GM23338 (cell line): ENCODE measurements at regions not wholly inside any gene's neighbourhood (a gene's known extent, or its start where the extent isn't known, plus 50 kb on each side); places are given as distances from the start of the nearest gene placed in this dataset.

Source experiments
- ATAC-seq: fragments of 200-7000 bp; cut with Tn5 transposase; 3 replicates; pipeline ENCODE4 v1.9.1; 2020
- DNase-seq: peaks from one replicate; pipeline ENCODE4 v3.0.0-alpha.2; 2015; ENCODE audit warnings: low spot score
- H2AFZ ChIP-seq: fragments of 200-600 bp; sonication (generic); 2 replicates; pipeline ENCODE4 v1.8.0; 2016; ENCODE audit warnings: antibody characterized with exemption, mild to moderate bottlenecking, moderate library complexity
- H3F3A ChIP-seq: fragments of 200-600 bp; sonication (generic); replicated peaks from 2 replicates; pipeline ENCODE4 v1.8.0; 2017; ENCODE audit warnings: antibody characterized with exemption, mixed run types, low read depth
- H3K27ac ChIP-seq: fragments of 200-600 bp; sonication (generic); 2 replicates; pipeline ENCODE4 v1.6.1; 2016; ENCODE audit warnings: low read depth
- H3K27me3 ChIP-seq: fragments of 200-600 bp; sonication (generic); 2 replicates; pipeline ENCODE4 v1.8.0; 2016; ENCODE audit warnings: mild to moderate bottlenecking, mixed run types, moderate library complexity; ENCODE audit not compliant: insufficient read depth
- H3K36me3 ChIP-seq: fragments of 200-600 bp; sonication (generic); 2 replicates; pipeline ENCODE4 v1.8.0; 2016; ENCODE audit warnings: mild to moderate bottlenecking; ENCODE audit not compliant: insufficient read depth
- H3K4me1 ChIP-seq: fragments of 200-600 bp; sonication (generic); 2 replicates; pipeline ENCODE4 v1.8.0; 2016; ENCODE audit warnings: mild to moderate bottlenecking, moderate library complexity; ENCODE audit not compliant: insufficient read depth
- H3K4me2 ChIP-seq: fragments of 200-600 bp; sonication (generic); 2 replicates; pipeline ENCODE4 v1.7.1; 2017; ENCODE audit warnings: mixed run types
- H3K4me3 ChIP-seq: fragments of 200-600 bp; sonication (generic); 2 replicates; pipeline ENCODE4 v1.6.1; 2016; ENCODE audit warnings: mixed run types
- H3K79me2 ChIP-seq: fragments of 200-600 bp; sonication (generic); replicated peaks from 2 replicates; pipeline ENCODE4 v1.8.0; 2017; ENCODE audit warnings: mild to moderate bottlenecking; ENCODE audit not compliant: insufficient read depth
- H3K9me2 ChIP-seq: fragments of 200-600 bp; sonication (generic); 2 replicates; pipeline ENCODE4 v1.8.0; 2017; ENCODE audit not compliant: insufficient read depth
- H4K20me1 ChIP-seq: fragments of 200-600 bp; sonication (generic); replicated peaks from 2 replicates; pipeline ENCODE4 v1.8.0; 2017; ENCODE audit warnings: mild to moderate bottlenecking; ENCODE audit not compliant: insufficient read depth
- H3K27ac Mint-ChIP-seq: 2 replicates; pipeline ENCODE4 v1.8.0; 2020; ENCODE audit warnings: inconsistent platforms, mild to moderate bottlenecking, moderate library complexity, mixed read lengths
- H3K27me3 Mint-ChIP-seq: 3 replicates; pipeline ENCODE4 v1.8.0; 2022; ENCODE audit warnings: low read depth, mild to moderate bottlenecking, moderate library complexity, mixed read lengths, inconsistent platforms; ENCODE audit not compliant: insufficient read depth, poor library complexity
- H3K36me3 Mint-ChIP-seq: 3 replicates; pipeline ENCODE4 v1.8.0; 2021; ENCODE audit warnings: low read depth, mild to moderate bottlenecking, inconsistent platforms, moderate library complexity, mixed read lengths
- H3K4me1 Mint-ChIP-seq: 3 replicates; pipeline ENCODE4 v1.8.0; 2020; ENCODE audit warnings: mild to moderate bottlenecking, inconsistent platforms, mixed read lengths
- H3K4me3 Mint-ChIP-seq: 3 replicates; pipeline ENCODE4 v1.8.0; 2021; ENCODE audit warnings: moderate library complexity, mild to moderate bottlenecking, inconsistent platforms, mixed read lengths
- H3K9me3 Mint-ChIP-seq: 3 replicates; pipeline ENCODE4 v1.8.0; 2020; ENCODE audit warnings: moderate library complexity, mild to moderate bottlenecking, inconsistent platforms, mixed read lengths
- CREB1 ChIP-seq: fragments of 250-450 bp; sonication (Bioruptor Pico); IDR thresholded peaks from 2 replicates; pipeline ENCODE4 v1.5.0; 2020; ENCODE audit warnings: low read depth, mild to moderate bottlenecking, moderate library complexity
- EZH2 ChIP-seq: fragments of 200-600 bp; sonication (generic); IDR thresholded peaks from one replicate; pipeline ENCODE4 v1.8.0; 2017; ENCODE audit warnings: antibody characterized with exemption, mild to moderate bottlenecking, low read depth; ENCODE audit not compliant: unreplicated experiment
- EZH2phosphoT487 ChIP-seq: fragments of 200-600 bp; sonication (generic); IDR thresholded peaks from one replicate; pipeline ENCODE4 v1.8.1; 2018; ENCODE audit warnings: antibody characterized with exemption; ENCODE audit not compliant: unreplicated experiment
- JUNB ChIP-seq: IDR thresholded peaks from one replicate; pipeline ENCODE4 v1.6.1; 2016; ENCODE audit warnings: antibody characterized with exemption; ENCODE audit not compliant: unreplicated experiment
- NANOG ChIP-seq: IDR thresholded peaks from 2 replicates; pipeline ENCODE4 v1.6.1; 2016; ENCODE audit warnings: antibody characterized with exemption, borderline replicate concordance
- POLR2AphosphoS5 ChIP-seq: IDR thresholded peaks from 2 replicates; pipeline ENCODE4 v1.6.1; 2016; ENCODE audit warnings: antibody characterized with exemption, low read depth
- STAT1 ChIP-seq: IDR thresholded peaks from one replicate; pipeline ENCODE4 v1.6.1; 2016; ENCODE audit warnings: antibody characterized with exemption; ENCODE audit not compliant: unreplicated experiment
- ZNF114 ChIP-seq: fragments of 250-450 bp; sonication (Bioruptor Pico); IDR thresholded peaks from 2 replicates; pipeline ENCODE4 v1.5.0; 2020; ENCODE audit warnings: mild to moderate bottlenecking, moderate library complexity
- ZNF331 ChIP-seq: fragments of 250-450 bp; sonication (Bioruptor Pico); IDR thresholded peaks from 2 replicates; pipeline ENCODE4 v1.5.0; 2020; ENCODE audit warnings: low read depth, mild to moderate bottlenecking, moderate library complexity
- TF ChIP-seq, protein P1 (sequence below): fragments of 250-450 bp; sonication (Bioruptor Pico); IDR thresholded peaks from 2 replicates; pipeline ENCODE4 v1.5.0; 2020; ENCODE audit warnings: mild to moderate bottlenecking, moderate library complexity
- TF ChIP-seq, protein P2 (sequence below): IDR thresholded peaks from one replicate; pipeline ENCODE4 v1.6.1; 2018; ENCODE audit warnings: antibody characterized with exemption; ENCODE audit not compliant: unreplicated experiment
- TF ChIP-seq, protein P3 (sequence below), 2 experiments: fragments of 200-600 bp in 1 of 2; sonication (generic) in 1 of 2; conservative IDR thresholded peaks; 2 replicates each; pipeline versions ENCODE4 v1.5.1 to v1.6.1; 2016 to 2017; ENCODE audit warnings: antibody characterized with exemption in 2 of 2, low read depth in 2 of 2, mild to moderate bottlenecking in 2 of 2, moderate library complexity in 1 of 2
- TF ChIP-seq, protein P4 (sequence below): IDR thresholded peaks from 2 replicates; pipeline ENCODE4 v1.6.1; 2016; ENCODE audit warnings: antibody characterized with exemption

DNA sequence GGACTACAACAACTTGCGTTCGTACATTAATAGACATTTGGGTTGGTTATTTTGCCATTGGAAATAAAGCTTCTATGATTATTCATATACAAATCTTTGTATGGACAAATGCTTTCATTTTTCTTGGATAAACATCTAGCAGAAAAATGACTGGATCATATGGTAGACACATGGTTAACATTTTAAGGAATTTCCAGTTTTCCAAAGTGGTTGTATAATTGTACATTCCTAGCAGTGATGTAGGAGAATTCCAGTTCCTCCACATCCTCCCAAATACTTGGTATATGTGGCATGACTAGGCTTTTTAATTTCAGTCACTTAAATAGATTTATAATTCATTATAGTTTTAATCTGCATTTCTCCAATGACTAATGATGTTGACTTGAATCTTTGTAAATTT, 246.2 kb upstream of the NCAM1 start:
- H3K79me2 ChIP-seq: no peaks in the 10 kb centered on the region
- H3K4me2 ChIP-seq: no peak overlapping the region
- no peaks in the 10 kb centered on the region for H3K36me3 Mint-ChIP-seq
- no peak overlapping the region for H2AFZ ChIP-seq
- peaks cover 12% of the 10 kb centered on the region; the same call in 1 of the 2 replicates for H3K9me2 ChIP-seq
- DNase-seq (no peak), ATAC-seq (no peak)
- H3K27ac Mint-ChIP-seq: no peak overlapping the region
- H3K27me3 Mint-ChIP-seq: peaks cover 1% of the 10 kb centered on the region
- no peaks in the 10 kb centered on the region for H3K27me3 ChIP-seq
- no peak overlapping the region for H3K4me3 Mint-ChIP-seq
- H3K36me3 ChIP-seq: no peaks in the 10 kb centered on the region
- H3F3A ChIP-seq: no peaks in the 10 kb centered on the region
- H3K4me1 Mint-ChIP-seq: no peaks in the 10 kb centered on the region
- no peak overlapping the region for H3K27ac ChIP-seq
- H3K4me3 ChIP-seq: no peak overlapping the region
- H3K4me1 ChIP-seq: no peaks in the 10 kb centered on the region
- no peaks in the 10 kb centered on the region for H3K9me3 Mint-ChIP-seq
- H4K20me1 ChIP-seq: no peaks in the 10 kb centered on the region
- TF ChIP-seq JUNB (no peak), STAT1 (no peak), NANOG (no peak), POLR2AphosphoS5 (no peak), EZH2phosphoT487 (no peak), EZH2 (no peak), CREB1 (CRISPR knock-in tag) (no peak), ZNF331 (no peak), ZNF114 (CRISPR knock-in tag) (no peak)
- TF ChIP-seq, protein P1, sequence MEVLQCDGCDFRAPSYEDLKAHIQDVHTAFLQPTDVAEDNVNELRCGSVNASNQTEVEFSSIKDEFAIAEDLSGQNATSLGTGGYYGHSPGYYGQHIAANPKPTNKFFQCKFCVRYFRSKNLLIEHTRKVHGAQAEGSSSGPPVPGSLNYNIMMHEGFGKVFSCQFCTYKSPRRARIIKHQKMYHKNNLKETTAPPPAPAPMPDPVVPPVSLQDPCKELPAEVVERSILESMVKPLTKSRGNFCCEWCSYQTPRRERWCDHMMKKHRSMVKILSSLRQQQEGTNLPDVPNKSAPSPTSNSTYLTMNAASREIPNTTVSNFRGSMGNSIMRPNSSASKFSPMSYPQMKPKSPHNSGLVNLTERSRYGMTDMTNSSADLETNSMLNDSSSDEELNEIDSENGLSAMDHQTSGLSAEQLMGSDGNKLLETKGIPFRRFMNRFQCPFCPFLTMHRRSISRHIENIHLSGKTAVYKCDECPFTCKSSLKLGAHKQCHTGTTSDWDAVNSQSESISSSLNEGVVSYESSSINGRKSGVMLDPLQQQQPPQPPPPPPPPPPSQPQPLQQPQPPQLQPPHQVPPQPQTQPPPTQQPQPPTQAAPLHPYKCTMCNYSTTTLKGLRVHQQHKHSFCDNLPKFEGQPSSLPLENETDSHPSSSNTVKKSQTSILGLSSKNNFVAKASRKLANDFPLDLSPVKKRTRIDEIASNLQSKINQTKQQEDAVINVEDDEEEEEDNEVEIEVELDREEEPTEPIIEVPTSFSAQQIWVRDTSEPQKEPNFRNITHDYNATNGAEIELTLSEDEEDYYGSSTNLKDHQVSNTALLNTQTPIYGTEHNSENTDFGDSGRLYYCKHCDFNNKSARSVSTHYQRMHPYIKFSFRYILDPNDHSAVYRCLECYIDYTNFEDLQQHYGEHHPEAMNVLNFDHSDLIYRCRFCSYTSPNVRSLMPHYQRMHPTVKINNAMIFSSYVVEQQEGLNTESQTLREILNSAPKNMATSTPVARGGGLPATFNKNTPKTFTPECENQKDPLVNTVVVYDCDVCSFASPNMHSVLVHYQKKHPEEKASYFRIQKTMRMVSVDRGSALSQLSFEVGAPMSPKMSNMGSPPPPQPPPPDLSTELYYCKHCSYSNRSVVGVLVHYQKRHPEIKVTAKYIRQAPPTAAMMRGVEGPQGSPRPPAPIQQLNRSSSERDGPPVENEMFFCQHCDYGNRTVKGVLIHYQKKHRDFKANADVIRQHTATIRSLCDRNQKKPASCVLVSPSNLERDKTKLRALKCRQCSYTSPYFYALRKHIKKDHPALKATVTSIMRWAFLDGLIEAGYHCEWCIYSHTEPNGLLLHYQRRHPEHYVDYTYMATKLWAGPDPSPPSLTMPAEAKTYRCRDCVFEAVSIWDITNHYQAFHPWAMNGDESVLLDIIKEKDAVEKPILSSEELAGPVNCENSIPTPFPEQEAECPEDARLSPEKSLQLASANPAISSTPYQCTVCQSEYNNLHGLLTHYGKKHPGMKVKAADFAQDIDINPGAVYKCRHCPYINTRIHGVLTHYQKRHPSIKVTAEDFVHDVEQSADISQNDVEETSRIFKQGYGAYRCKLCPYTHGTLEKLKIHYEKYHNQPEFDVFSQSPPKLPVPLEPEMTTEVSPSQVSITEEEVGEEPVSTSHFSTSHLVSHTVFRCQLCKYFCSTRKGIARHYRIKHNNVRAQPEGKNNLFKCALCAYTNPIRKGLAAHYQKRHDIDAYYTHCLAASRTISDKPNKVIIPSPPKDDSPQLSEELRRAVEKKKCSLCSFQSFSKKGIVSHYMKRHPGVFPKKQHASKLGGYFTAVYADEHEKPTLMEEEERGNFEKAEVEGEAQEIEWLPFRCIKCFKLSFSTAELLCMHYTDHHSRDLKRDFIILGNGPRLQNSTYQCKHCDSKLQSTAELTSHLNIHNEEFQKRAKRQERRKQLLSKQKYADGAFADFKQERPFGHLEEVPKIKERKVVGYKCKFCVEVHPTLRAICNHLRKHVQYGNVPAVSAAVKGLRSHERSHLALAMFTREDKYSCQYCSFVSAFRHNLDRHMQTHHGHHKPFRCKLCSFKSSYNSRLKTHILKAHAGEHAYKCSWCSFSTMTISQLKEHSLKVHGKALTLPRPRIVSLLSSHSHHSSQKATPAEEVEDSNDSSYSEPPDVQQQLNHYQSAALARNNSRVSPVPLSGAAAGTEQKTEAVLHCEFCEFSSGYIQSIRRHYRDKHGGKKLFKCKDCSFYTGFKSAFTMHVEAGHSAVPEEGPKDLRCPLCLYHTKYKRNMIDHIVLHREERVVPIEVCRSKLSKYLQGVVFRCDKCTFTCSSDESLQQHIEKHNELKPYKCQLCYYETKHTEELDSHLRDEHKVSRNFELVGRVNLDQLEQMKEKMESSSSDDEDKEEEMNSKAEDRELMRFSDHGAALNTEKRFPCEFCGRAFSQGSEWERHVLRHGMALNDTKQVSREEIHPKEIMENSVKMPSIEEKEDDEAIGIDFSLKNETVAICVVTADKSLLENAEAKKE (CRISPR knock-in tag): no peak
- TF ChIP-seq, protein P2, sequence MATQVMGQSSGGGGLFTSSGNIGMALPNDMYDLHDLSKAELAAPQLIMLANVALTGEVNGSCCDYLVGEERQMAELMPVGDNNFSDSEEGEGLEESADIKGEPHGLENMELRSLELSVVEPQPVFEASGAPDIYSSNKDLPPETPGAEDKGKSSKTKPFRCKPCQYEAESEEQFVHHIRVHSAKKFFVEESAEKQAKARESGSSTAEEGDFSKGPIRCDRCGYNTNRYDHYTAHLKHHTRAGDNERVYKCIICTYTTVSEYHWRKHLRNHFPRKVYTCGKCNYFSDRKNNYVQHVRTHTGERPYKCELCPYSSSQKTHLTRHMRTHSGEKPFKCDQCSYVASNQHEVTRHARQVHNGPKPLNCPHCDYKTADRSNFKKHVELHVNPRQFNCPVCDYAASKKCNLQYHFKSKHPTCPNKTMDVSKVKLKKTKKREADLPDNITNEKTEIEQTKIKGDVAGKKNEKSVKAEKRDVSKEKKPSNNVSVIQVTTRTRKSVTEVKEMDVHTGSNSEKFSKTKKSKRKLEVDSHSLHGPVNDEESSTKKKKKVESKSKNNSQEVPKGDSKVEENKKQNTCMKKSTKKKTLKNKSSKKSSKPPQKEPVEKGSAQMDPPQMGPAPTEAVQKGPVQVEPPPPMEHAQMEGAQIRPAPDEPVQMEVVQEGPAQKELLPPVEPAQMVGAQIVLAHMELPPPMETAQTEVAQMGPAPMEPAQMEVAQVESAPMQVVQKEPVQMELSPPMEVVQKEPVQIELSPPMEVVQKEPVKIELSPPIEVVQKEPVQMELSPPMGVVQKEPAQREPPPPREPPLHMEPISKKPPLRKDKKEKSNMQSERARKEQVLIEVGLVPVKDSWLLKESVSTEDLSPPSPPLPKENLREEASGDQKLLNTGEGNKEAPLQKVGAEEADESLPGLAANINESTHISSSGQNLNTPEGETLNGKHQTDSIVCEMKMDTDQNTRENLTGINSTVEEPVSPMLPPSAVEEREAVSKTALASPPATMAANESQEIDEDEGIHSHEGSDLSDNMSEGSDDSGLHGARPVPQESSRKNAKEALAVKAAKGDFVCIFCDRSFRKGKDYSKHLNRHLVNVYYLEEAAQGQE: no peak
- TF ChIP-seq, protein P3, sequence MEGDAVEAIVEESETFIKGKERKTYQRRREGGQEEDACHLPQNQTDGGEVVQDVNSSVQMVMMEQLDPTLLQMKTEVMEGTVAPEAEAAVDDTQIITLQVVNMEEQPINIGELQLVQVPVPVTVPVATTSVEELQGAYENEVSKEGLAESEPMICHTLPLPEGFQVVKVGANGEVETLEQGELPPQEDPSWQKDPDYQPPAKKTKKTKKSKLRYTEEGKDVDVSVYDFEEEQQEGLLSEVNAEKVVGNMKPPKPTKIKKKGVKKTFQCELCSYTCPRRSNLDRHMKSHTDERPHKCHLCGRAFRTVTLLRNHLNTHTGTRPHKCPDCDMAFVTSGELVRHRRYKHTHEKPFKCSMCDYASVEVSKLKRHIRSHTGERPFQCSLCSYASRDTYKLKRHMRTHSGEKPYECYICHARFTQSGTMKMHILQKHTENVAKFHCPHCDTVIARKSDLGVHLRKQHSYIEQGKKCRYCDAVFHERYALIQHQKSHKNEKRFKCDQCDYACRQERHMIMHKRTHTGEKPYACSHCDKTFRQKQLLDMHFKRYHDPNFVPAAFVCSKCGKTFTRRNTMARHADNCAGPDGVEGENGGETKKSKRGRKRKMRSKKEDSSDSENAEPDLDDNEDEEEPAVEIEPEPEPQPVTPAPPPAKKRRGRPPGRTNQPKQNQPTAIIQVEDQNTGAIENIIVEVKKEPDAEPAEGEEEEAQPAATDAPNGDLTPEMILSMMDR (conservative IDR thresholded peaks at IDR 0.05; ENCODE audit: low read depth in 2 of 2): no peak
- TF ChIP-seq, protein P4, sequence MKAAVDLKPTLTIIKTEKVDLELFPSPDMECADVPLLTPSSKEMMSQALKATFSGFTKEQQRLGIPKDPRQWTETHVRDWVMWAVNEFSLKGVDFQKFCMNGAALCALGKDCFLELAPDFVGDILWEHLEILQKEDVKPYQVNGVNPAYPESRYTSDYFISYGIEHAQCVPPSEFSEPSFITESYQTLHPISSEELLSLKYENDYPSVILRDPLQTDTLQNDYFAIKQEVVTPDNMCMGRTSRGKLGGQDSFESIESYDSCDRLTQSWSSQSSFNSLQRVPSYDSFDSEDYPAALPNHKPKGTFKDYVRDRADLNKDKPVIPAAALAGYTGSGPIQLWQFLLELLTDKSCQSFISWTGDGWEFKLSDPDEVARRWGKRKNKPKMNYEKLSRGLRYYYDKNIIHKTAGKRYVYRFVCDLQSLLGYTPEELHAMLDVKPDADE: no peak
